Esophagus muscularis mucosa (tissue), 4 donors: ENCODE measurements at regions not wholly inside any gene's neighbourhood (a gene's known extent, or its start where the extent isn't known, plus 50 kb on each side); places are given as distances from the start of the nearest gene placed in this dataset.

Experiments
- DNase-seq: peaks from one replicate; pipeline ENCODE4 v3.0.0-alpha.2; 2017; ENCODE audit errors: extremely low spot score
- H3K27ac ChIP-seq, 4 donors: fragments of 200-600 bp; sonication (generic); replicated peaks in 1 of 4; 1 replicate in 3 of 4; 2 replicates in 1 of 4; pipeline ENCODE4 v1.5.1; 2016 to 2019; ENCODE audit warnings: mild to moderate bottlenecking in 1 of 4
- H3K27me3 ChIP-seq, 4 donors: fragments of 200-600 bp; sonication (generic); one replicate each; pipeline versions ENCODE4 v1.5.1 to v1.6.0; 2016 to 2019
- H3K36me3 ChIP-seq, 4 donors: fragments of 200-600 bp; sonication (generic); one replicate each; pipeline ENCODE4 v1.5.1; 2016 to 2019
- H3K4me1 ChIP-seq, 4 donors: fragments of 200-600 bp; sonication (generic); one replicate each; pipeline ENCODE4 v1.5.1; 2016 to 2019
- H3K4me3 ChIP-seq, 4 donors: fragments of 200-600 bp; sonication (generic); 1 replicate in 2 of 4; 2 replicates in 2 of 4; pipeline ENCODE4 v1.5.1; 2016 to 2019; ENCODE audit warnings: mild to moderate bottlenecking in 4 of 4, moderate library complexity in 1 of 4
- H3K9me3 ChIP-seq, 4 donors: fragments of 200-600 bp; sonication (generic); 1 replicate in 3 of 4; 2 replicates in 1 of 4; pipeline ENCODE4 v1.5.1; 2016 to 2019
- CTCF ChIP-seq, 3 experiments: fragments of 200-600 bp in 2 of 3; fragments of 450-650 bp in 1 of 3; sonication (generic) in 2 of 3; IDR thresholded peaks; one replicate each; pipeline ENCODE4 v1.5.1; 2017 to 2019; ENCODE audit warnings: antibody characterized with exemption in 3 of 3, mild to moderate bottlenecking in 2 of 3, moderate library complexity in 1 of 3
- EP300 ChIP-seq: sonication (generic); formaldehyde crosslinking; IDR thresholded peaks from one replicate; pipeline ENCODE4 v1.6.1; 2017; ENCODE audit warnings: antibody characterized with exemption
- POLR2A ChIP-seq: fragments of 450-650 bp; IDR thresholded peaks from one replicate; pipeline ENCODE4 v1.6.1; 2017; ENCODE audit warnings: antibody characterized with exemption, moderate library complexity, mild to moderate bottlenecking, low read depth
- POLR2AphosphoS5 ChIP-seq, 2 donors: sonication (generic); formaldehyde crosslinking; IDR thresholded peaks; one replicate each; pipeline ENCODE4 v1.6.1; 2017; ENCODE audit warnings: antibody characterized with exemption in 2 of 2
- WGBS: methylation state at CpG from one replicate; pipeline ENCODE4 v1.1.5; 2018; 5-methylcytosine and 5-hydroxymethylcytosine counted together
- intact Hi-C: fragments of 100-400 bp; cut with DNase I; formaldehyde crosslinking; loops from one replicate; pipeline ENCODE4 v1.15.1; 2023

GRCh38 chr6:114428341-114428740 lies 85.5 kb upstream of the HS3ST5 start:
- H3K27me3 ChIP-seq = no peaks in the 10 kb centered on the region
- intact Hi-C loops = no loop called here

GRCh38 chr6:114421199-114421598 lies 78.4 kb upstream of the HS3ST5 start:
- Histone ChIP-seq H3K9me3 (no peaks in the 10 kb centered on the region), H3K36me3 (no peaks in the 10 kb centered on the region), H3K4me1 (no peaks in the 10 kb centered on the region), H3K4me3 (no peak overlapping the region), H3K27me3 (no peaks in the 10 kb centered on the region), H3K27ac (no peak overlapping the region)
- no peak for DNase-seq
- intact Hi-C loops = no loop called here
- TF ChIP-seq EP300 (no peak), POLR2A (no peak), CTCF (IDR thresholded peaks at IDR 0.05) (no peak), POLR2AphosphoS5 (IDR thresholded peaks at IDR 0.05) (no peak)

More at GRCh38 chr6:114428341-114428740, 85.5 kb upstream of the HS3ST5 start:
- TF ChIP-seq CTCF (IDR thresholded peaks at IDR 0.05) (no peak), POLR2AphosphoS5 (IDR thresholded peaks at IDR 0.05) (no peak), POLR2A (no peak), EP300 (no peak)
- Histone ChIP-seq H3K9me3 (no peaks in the 10 kb centered on the region), H3K4me3 (no peak overlapping the region), H3K27ac (no peak overlapping the region), H3K4me1 (peaks cover 0 to 6% (median 0%) of the 10 kb centered on the region in 4 donors), H3K36me3 (no peaks in the 10 kb centered on the region)
- 65% methylated on average over 2 of the region's 2 CpGs for WGBS
- DNase-seq = no peak

- no peaks in the 10 kb centered on the region for H3K9me3 ChIP-seq
- WGBS = 74% methylated on average over 2 of the region's 2 CpGs
- H3K4me3 ChIP-seq = no peak overlapping the region
- H3K36me3 ChIP-seq = no peaks in the 10 kb centered on the region
- no peak overlapping the region for H3K27ac ChIP-seq
- no peak for DNase-seq
- TF ChIP-seq EP300 (no peak), POLR2A (no peak), POLR2AphosphoS5 (IDR thresholded peaks at IDR 0.05) (no peak), CTCF (IDR thresholded peaks at IDR 0.05) (no peak)
- H3K27me3 ChIP-seq = no peaks in the 10 kb centered on the region
- no peaks in the 10 kb centered on the region for H3K4me1 ChIP-seq
- intact Hi-C loops = no loop called here
These were observed 76.4 kb upstream of the HS3ST5 start for GRCh38 chr6:114419175-114419574.

- no peaks in the 10 kb centered on the region for H3K27me3 ChIP-seq
- no peak for DNase-seq
- WGBS = 85% methylated on average over 5 of the region's 5 CpGs
- H3K4me1 ChIP-seq = no peaks in the 10 kb centered on the region
- no peaks in the 10 kb centered on the region for H3K36me3 ChIP-seq
- no peak overlapping the region for H3K27ac ChIP-seq
- no peak for TF ChIP-seq CTCF (IDR thresholded peaks at IDR 0.05)
- no peak for TF ChIP-seq POLR2A
- TF ChIP-seq EP300 = no peak
- no peak for TF ChIP-seq POLR2AphosphoS5 (IDR thresholded peaks at IDR 0.05)
- H3K4me3 ChIP-seq = no peak overlapping the region
- H3K9me3 ChIP-seq = no peaks in the 10 kb centered on the region
- intact Hi-C loops = no loop called here
These were observed 75.6 kb upstream of the HS3ST5 start for GRCh38 chr6:114418304-114418972.
